ENCODE measurements at regions not wholly inside any gene's neighbourhood (a gene's known extent, or its start where the extent isn't known, plus 50 kb on each side); places are given as distances from the start of the nearest gene placed in this dataset.

DNA sequence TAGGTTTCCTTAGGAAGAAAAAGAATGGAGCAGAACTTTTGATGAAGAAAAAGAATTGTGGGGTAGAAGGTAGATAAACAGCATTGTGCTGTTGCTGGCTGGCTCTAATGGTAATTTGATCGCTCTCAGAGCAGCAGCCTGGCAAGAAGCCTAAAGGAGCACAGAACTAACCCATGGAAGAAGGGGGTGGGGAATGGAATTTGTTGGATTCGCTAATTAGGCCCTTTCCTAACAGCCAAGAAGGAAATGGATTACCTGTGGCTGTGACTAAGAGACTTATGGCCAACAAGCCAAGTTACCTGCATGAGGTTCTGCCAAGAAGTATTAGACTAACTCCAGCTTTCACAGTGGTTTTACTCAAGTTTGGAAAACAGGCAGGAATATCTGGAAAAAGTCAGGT, 210.6 kb downstream of the IKZF2 start:
- TF ChIP-seq CTCF (conservative IDR thresholded peaks at IDR 0.05): no peak
- TF ChIP-seq ZFX (IDR thresholded peaks at IDR 0.05): no peak
